ENCODE measurements at regions not wholly inside any gene's neighbourhood (a gene's known extent, or its start where the extent isn't known, plus 50 kb on each side); places are given as distances from the start of the nearest gene placed in this dataset.

- peak; percentile 67 to 72 for DNase-seq
Observed at GRCh38 chr14:71290960-71291466, 383.8 kb downstream of the PCNX1 start.

GRCh38 chr14:71296184-71296583 is 388.9 kb downstream of the PCNX1 start:
- no peak for DNase-seq

DNA sequence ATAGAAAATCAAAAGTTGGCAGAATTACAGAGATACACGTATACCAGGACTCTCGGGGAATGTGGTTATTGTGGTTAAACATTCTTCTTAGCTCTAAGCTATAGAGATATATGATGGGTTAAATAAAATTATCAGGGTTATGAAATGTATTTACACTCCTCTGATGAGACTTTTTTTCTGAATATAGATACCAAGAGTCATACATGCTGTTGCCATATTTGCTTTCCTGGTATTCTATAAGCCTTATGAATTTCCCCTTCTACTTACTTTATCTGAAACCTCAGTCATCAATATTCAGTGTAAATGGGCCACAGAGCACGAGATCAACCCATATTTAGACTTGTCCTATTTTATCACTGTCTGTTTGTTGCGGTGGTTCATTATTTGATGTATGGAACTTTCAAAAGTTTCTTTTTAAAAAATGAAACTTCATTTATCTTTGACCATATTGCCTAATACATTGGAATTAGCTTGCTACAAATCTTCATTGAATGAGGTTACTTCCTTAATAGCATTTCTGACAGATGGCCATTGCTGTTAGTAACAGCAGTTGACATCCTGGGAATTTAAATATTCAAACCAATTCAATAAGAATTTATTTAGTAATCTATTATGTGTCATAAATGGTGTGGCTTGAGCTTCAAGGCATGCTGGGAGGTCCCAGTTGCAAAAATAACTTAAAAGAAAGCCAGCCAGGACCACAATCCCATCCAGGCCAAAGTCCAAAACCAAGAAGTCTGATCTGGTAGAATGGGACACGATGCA is 393.5 kb downstream of the PCNX1 start:
- no peak for DNase-seq

- DNase-seq = no peak
Observed at GRCh38 chr14:71301611-71302010, 394.4 kb downstream of the PCNX1 start.

GRCh38 chr14:71304690-71305089 is 397.4 kb downstream of the PCNX1 start:
- no peak for DNase-seq

DNA sequence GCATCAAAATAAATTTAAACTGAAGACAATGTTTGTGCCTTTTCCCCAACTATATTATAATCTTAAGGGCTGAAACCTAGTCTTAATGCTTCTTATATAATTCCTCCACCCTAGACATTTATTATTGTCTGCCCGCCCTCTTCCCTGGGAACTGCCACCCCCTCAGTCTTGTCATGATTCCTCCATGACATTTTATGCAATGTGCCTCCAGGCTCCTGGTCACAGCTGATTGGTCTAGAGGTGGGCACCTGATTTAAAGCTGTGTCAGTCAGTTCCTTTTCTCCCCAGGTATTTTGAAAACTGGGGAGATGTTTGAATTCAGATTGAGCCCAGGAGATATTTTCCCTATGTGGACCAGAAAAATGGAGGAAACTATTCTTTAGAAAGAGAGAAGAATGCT is 401.4 kb downstream of the PCNX1 start:
- DNase-seq = no peak

GRCh38 chr14:71309756-71310155 is 402.5 kb downstream of the PCNX1 start:
- no peak for DNase-seq

- DNase-seq = no peak
Observed at GRCh38 chr14:71311061-71311460, 403.8 kb downstream of the PCNX1 start.

GRCh38 chr14:71314717-71315116 is 407.5 kb downstream of the PCNX1 start:
- no peak for DNase-seq

- no peak for DNase-seq
Observed at GRCh38 chr14:71317385-71318096, 410.3 kb downstream of the PCNX1 start.

GRCh38 chr14:71318097-71318459 is 410.8 kb downstream of the PCNX1 start:
- DNase-seq = no peak

GRCh38 chr14:71319666-71320065 is 412.4 kb downstream of the PCNX1 start:
- DNase-seq = peak in 1 of 2 experiments; percentile 41

- peak; percentile 97 to 98 for DNase-seq
Observed at GRCh38 chr14:71320107-71320733, 413.0 kb downstream of the PCNX1 start, which contains the start of gene SIPA1L1. Gene SIPA1L1 (plus strand): TSS chr14:71320476.

- DNase-seq = peak in 1 of 2 experiments; percentile 18
Observed at GRCh38 chr14:71320734-71321573, 413.7 kb downstream of the PCNX1 start.

DNA sequence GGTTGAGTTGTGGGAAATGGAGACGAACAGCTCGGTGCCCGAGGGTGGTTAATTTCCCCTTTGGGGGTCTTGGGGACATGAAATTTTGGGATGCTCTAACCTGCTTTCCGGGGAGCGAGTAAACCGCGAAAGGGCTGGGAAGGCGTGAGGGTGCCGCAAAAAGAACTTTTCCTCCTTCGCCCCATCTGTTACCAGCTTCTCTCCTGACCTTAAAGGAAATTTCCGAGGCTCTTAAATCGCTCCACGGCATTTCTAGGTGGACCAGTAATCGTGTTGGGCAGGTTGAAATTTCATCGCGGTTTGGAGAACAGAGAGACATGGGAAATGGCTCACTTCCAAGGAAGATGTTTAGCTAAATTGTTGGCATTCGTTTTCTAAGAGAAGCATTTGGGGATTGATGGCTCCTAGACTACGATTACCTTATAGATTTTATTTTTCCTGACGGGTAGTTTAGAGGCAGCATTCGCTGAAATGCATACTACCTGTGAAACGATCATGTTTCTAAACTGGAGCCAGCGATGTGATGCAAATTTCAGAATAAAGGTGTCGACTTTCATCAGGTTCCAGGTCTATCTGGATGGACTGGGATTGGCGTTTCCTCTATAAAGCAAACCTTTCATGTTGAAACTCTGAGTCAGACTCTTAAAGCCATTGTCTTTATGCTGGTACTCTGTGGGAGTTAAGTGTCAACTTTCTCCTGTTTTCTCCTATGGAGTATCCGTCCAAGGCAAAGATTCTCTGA is 414.5 kb downstream of the PCNX1 start:
- no peak for DNase-seq

GRCh38 chr14:71322655-71323250 is 415.5 kb downstream of the PCNX1 start:
- DNase-seq = peak; percentile 68 to 70

GRCh38 chr14:71324767-71325272 is 417.6 kb downstream of the PCNX1 start:
- peak; percentile 42 to 50 for DNase-seq

GRCh38 chr14:71327691-71328090 is 420.4 kb downstream of the PCNX1 start:
- DNase-seq = no peak

- no peak for DNase-seq
Observed at GRCh38 chr14:71328183-71328582, 420.9 kb downstream of the PCNX1 start.

DNA sequence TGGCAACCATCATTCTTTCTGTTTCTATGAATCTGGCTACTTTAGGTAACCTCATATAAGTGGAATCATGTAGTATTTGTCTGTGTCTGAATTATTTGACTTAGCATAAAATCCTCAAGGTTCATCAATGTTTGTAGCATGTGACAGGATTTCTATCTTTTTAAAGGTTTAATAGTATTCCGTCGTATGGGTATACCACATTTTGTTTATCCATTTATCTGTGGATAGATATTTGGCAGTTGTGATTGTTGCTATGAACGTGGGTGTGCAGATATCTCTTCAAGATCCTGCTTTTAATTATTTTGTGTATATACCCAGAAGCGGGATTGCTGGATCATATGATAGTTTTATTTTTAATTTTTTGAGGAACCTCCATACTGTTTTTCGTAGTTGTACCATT is 421.7 kb downstream of the PCNX1 start:
- no peak for DNase-seq

DNA sequence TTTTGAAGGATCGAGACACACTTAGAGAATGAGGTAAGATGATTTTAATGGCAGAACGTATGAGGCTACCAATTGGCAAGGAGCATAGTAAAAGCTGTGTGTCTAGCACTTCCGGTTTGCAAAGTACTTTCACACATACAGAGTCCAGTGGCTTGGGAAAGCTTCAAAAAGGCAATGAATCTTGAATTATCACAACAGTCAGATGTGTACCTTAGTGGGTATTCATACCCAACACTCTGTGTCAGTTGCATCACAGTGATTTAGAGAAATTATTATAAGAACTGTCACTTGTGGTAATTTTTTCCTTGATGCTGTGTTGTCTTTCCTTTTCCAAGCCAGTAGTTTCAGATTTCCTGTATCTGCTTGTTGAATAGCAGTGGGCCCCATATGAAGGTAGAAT is 424.1 kb downstream of the PCNX1 start:
- DNase-seq = no peak
